ENCODE measurements at regions not wholly inside any gene's neighbourhood (a gene's known extent, or its start where the extent isn't known, plus 50 kb on each side); places are given as distances from the start of the nearest gene placed in this dataset.

DNA sequence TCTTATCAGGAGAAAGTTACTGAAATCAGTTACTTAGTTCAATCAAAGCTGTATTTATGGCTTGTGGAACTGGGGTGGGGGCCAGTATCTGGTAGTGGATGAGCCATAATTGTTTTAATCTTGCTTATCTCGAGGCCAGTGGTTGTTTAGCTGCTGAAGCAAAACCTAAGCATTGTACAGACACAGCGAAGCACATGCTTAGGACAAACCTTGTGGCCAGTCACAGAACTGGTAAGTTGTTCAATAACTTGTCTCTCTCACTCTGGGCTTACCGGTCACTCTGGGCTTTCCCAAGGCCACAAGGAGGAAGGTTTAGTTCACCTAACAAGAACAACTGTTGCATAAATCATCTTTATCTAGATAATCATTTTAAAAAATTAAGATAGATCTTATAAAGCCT lies 296.6 kb upstream of the NETO1 start (continued):
- TF ChIP-seq ZNF462 (CRISPR knock-in tag; IDR thresholded peaks at IDR 0.05): no peak
- TF ChIP-seq JUNB (IDR thresholded peaks at IDR 0.05; ENCODE audit: unreplicated experiment): no peak
- TF ChIP-seq, protein P1, sequence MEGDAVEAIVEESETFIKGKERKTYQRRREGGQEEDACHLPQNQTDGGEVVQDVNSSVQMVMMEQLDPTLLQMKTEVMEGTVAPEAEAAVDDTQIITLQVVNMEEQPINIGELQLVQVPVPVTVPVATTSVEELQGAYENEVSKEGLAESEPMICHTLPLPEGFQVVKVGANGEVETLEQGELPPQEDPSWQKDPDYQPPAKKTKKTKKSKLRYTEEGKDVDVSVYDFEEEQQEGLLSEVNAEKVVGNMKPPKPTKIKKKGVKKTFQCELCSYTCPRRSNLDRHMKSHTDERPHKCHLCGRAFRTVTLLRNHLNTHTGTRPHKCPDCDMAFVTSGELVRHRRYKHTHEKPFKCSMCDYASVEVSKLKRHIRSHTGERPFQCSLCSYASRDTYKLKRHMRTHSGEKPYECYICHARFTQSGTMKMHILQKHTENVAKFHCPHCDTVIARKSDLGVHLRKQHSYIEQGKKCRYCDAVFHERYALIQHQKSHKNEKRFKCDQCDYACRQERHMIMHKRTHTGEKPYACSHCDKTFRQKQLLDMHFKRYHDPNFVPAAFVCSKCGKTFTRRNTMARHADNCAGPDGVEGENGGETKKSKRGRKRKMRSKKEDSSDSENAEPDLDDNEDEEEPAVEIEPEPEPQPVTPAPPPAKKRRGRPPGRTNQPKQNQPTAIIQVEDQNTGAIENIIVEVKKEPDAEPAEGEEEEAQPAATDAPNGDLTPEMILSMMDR (conservative IDR thresholded peaks at IDR 0.05; ENCODE audit: low read depth in 2 of 2): no peak
- TF ChIP-seq, protein P2, sequence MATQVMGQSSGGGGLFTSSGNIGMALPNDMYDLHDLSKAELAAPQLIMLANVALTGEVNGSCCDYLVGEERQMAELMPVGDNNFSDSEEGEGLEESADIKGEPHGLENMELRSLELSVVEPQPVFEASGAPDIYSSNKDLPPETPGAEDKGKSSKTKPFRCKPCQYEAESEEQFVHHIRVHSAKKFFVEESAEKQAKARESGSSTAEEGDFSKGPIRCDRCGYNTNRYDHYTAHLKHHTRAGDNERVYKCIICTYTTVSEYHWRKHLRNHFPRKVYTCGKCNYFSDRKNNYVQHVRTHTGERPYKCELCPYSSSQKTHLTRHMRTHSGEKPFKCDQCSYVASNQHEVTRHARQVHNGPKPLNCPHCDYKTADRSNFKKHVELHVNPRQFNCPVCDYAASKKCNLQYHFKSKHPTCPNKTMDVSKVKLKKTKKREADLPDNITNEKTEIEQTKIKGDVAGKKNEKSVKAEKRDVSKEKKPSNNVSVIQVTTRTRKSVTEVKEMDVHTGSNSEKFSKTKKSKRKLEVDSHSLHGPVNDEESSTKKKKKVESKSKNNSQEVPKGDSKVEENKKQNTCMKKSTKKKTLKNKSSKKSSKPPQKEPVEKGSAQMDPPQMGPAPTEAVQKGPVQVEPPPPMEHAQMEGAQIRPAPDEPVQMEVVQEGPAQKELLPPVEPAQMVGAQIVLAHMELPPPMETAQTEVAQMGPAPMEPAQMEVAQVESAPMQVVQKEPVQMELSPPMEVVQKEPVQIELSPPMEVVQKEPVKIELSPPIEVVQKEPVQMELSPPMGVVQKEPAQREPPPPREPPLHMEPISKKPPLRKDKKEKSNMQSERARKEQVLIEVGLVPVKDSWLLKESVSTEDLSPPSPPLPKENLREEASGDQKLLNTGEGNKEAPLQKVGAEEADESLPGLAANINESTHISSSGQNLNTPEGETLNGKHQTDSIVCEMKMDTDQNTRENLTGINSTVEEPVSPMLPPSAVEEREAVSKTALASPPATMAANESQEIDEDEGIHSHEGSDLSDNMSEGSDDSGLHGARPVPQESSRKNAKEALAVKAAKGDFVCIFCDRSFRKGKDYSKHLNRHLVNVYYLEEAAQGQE (IDR thresholded peaks at IDR 0.05; ENCODE audit: unreplicated experiment): no peak
- TF ChIP-seq EZH2phosphoT487 (IDR thresholded peaks at IDR 0.05; ENCODE audit: unreplicated experiment): no peak
- no peak for TF ChIP-seq POLR2AphosphoS5 (IDR thresholded peaks at IDR 0.05; ENCODE audit: low read depth)
- TF ChIP-seq ETS1 (IDR thresholded peaks at IDR 0.05): no peak
- TF ChIP-seq ZNF114 (CRISPR knock-in tag; IDR thresholded peaks at IDR 0.05): no peak
- TF ChIP-seq NANOG (IDR thresholded peaks at IDR 0.05; ENCODE audit: borderline replicate concordance): no peak
- no peak for TF ChIP-seq CREB1 (CRISPR knock-in tag; IDR thresholded peaks at IDR 0.05; ENCODE audit: low read depth)

Measured in GM23338 (cell line).